ENCODE measurements at regions not wholly inside any gene's neighbourhood (a gene's known extent, or its start where the extent isn't known, plus 50 kb on each side); places are given as distances from the start of the nearest gene placed in this dataset.

DNA sequence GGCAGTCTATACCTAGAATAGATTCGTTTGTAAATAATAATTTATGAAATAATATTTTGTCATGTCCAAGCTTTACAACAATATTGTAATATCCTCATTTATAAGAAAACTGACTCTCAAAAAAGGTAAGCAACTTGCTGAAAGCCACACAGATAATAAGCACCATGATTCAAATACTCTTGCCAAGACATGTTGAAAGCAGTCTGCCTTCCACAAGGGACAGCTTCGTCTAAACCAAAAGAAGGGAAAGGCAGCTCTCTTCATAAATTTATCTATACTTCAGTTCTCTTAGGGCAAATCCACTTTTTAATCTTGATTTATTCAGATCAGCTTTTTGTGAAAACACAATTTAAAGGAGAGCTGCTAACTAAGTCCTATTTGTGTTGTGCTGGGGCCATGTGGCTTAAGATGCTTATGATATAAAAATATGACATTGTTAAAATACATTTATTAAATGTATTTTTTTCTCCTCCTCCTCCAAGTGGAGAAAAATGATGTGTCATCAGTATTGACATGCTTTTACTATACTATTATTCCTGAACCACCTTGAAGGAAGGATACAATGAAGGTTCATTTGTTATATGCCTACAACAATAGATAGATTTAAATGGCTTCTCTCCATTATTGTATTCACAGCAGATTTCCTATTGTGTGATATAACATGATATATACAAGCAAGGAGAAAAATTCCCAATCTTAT lies 737.0 kb downstream of the HDGFL1 start:
- H3K4me3 Mint-ChIP-seq = no peak overlapping the region
- no peaks in the 10 kb centered on the region for H3K4me1 Mint-ChIP-seq
- H3K27ac Mint-ChIP-seq = no peak overlapping the region
- H3K36me3 Mint-ChIP-seq = no peaks in the 10 kb centered on the region
- no peaks in the 10 kb centered on the region for H3K9me3 Mint-ChIP-seq
- DNase-seq = no peak
- no peaks in the 10 kb centered on the region for H3K27me3 Mint-ChIP-seq

DNA sequence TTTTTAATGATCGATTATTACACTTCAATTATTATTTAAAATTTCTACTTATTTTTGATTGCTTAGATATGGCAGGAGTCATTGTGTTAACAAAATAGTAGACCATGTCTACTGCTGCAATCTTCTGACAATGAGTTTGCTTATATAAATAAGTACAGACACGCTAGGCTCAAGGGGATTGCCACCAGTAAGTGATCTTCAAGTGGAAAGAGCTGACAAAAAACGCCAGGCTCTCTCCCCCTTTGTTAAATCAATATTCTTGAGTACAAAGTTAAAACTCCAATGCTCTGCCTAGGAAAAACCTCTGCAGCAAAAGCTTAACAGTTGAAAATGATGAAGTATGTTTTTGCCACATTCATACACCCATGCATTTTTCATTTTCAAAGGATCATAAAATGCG lies 738.1 kb downstream of the HDGFL1 start:
- Mint-ChIP-seq H3K4me1 (no peaks in the 10 kb centered on the region), H3K27me3 (no peaks in the 10 kb centered on the region), H3K9me3 (no peaks in the 10 kb centered on the region), H3K27ac (no peak overlapping the region), H3K36me3 (no peaks in the 10 kb centered on the region), H3K4me3 (no peak overlapping the region)
- no peak for DNase-seq

DNA sequence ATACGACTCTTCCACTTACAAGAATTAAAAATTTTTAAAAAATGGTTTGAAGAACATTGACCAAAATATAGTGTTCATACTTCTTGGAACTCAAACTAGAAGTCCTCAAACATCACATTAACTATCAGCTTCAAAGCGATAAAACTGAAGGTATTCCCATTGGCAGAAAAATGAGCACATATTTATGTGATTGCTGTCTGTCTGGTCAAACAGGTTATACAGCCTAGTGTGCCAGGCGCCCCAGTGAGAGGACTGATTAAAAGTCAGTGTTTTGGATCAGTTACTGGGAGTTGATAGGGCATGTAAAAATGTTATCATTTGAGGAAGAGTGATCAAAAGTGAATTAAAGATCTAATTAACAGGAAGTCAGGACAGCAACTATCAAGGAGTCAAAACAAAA lies 738.8 kb downstream of the HDGFL1 start:
- Mint-ChIP-seq H3K27ac (no peak overlapping the region), H3K4me3 (no peak overlapping the region), H3K27me3 (no peaks in the 10 kb centered on the region), H3K9me3 (no peaks in the 10 kb centered on the region), H3K4me1 (no peaks in the 10 kb centered on the region), H3K36me3 (no peaks in the 10 kb centered on the region)
- DNase-seq = no peak

DNA sequence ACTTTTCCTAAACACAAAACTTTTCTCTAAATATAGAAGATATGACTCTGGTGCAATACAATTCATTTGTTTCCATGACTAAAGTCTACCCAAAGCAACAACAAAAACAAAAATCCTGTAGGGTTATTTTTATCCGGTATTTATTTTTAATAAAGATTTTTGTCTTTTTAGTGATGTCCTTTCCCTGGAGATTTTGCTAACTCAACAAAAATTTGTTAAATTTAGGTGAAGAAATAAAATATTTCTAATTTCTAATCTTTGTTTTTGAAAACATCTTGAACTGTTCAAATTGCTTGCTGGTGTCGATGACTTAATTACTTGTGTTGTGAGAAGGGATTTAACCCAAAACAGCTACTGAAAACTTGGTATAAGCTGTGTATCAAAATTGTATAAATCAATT lies 741.8 kb downstream of the HDGFL1 start:
- no peak overlapping the region for H3K4me3 Mint-ChIP-seq
- DNase-seq = no peak
- no peak overlapping the region for H3K27ac Mint-ChIP-seq
- H3K27me3 Mint-ChIP-seq = no peaks in the 10 kb centered on the region
- H3K4me1 Mint-ChIP-seq = no peaks in the 10 kb centered on the region
- H3K36me3 Mint-ChIP-seq = no peaks in the 10 kb centered on the region
- H3K9me3 Mint-ChIP-seq = no peaks in the 10 kb centered on the region

GRCh38 chr6:23316131-23316530 lies 746.8 kb downstream of the HDGFL1 start:
- no peak overlapping the region for H3K27ac Mint-ChIP-seq
- DNase-seq = no peak
- no peaks in the 10 kb centered on the region for H3K9me3 Mint-ChIP-seq
- H3K4me1 Mint-ChIP-seq = no peaks in the 10 kb centered on the region
- H3K4me3 Mint-ChIP-seq = no peak overlapping the region
- no peaks in the 10 kb centered on the region for H3K27me3 Mint-ChIP-seq
- H3K36me3 Mint-ChIP-seq = no peaks in the 10 kb centered on the region

DNA sequence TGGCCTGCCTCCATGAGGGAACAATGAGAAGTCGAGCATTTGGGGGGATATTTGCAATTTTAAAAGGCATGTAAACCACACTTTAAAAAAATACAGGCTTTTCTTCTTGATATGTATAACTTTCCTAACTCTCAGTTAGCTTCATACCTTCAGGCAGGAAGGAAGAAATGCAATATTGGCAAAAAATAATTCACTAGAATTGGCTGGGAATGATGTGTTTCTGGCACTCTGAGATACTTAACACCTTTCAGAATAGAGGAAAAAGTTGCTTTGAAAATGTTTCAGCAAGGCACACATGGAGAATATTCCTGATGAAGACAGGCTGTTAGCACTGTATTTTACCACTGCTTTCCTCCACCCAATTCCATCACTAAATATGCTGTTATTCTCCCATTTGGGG lies 747.6 kb downstream of the HDGFL1 start:
- Mint-ChIP-seq H3K27me3 (no peaks in the 10 kb centered on the region), H3K4me1 (no peaks in the 10 kb centered on the region), H3K36me3 (no peaks in the 10 kb centered on the region), H3K4me3 (no peak overlapping the region), H3K27ac (no peak overlapping the region), H3K9me3 (no peaks in the 10 kb centered on the region)
- DNase-seq = no peak

- H3K27me3 Mint-ChIP-seq = no peaks in the 10 kb centered on the region
- H3K4me1 Mint-ChIP-seq = no peaks in the 10 kb centered on the region
- no peaks in the 10 kb centered on the region for H3K9me3 Mint-ChIP-seq
These were observed 750.2 kb downstream of the HDGFL1 start for GRCh38 chr6:23319582-23319981.

DNA sequence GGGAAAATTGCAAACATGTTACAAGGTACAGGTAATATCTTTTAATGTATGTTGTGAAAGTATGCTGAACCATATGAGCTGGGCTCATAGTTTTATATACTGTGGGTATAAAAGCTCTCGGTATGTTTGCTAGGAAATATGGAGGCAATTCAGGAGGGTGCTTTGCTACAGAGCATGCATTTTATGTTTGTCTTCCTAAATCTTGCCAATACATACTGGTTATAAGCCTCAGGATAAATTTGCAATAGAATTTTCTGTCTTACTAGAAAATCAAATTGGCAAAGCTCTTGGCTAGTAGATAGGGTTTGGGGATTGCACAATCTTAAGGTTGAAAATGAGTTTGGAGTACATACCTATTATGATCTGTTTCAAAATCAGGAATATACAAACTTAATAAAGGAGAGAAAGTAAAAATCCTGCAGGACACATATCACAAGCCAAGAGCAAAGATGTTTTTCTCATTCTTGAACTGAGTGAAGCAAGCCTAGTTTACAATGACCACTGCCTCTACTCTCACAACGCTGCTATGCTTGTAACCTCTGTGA lies 751.2 kb downstream of the HDGFL1 start:
- H3K9me3 Mint-ChIP-seq = no peaks in the 10 kb centered on the region
- H3K4me1 Mint-ChIP-seq = no peaks in the 10 kb centered on the region
- no peaks in the 10 kb centered on the region for H3K27me3 Mint-ChIP-seq
- DNase-seq = no peak
- H3K4me3 Mint-ChIP-seq = no peak overlapping the region
- H3K27ac Mint-ChIP-seq = no peak overlapping the region
- H3K36me3 Mint-ChIP-seq = no peaks in the 10 kb centered on the region

More at GRCh38 chr6:23319582-23319981, 750.2 kb downstream of the HDGFL1 start:
- H3K36me3 Mint-ChIP-seq = no peaks in the 10 kb centered on the region
- no peak overlapping the region for H3K27ac Mint-ChIP-seq
- H3K4me3 Mint-ChIP-seq = no peak overlapping the region
- DNase-seq = no peak

DNA sequence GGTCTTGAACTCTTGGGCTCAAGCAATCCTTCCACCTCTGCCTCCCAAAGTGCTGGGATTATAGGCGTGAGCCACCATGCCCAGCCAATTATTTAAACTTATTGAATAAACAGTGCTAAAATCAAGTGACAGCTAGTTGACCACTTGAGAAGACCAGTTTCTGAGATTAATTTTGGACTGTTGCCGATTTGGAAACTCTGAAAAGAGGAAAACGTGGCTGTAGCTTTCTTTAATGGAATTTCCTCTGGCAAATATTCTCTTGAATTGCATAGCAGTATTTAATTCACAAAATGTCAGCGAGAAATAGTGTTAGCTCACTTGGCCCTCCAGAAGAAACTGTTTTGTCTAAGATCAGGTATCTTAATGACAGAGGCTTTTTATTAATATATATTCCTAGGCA lies 754.5 kb downstream of the HDGFL1 start:
- Mint-ChIP-seq H3K9me3 (no peaks in the 10 kb centered on the region), H3K27me3 (no peaks in the 10 kb centered on the region), H3K4me3 (no peak overlapping the region), H3K4me1 (no peaks in the 10 kb centered on the region), H3K27ac (no peak overlapping the region), H3K36me3 (no peaks in the 10 kb centered on the region)
- no peak for DNase-seq

- H3K36me3 Mint-ChIP-seq = no peaks in the 10 kb centered on the region
- no peaks in the 10 kb centered on the region for H3K9me3 Mint-ChIP-seq
- no peak overlapping the region for H3K27ac Mint-ChIP-seq
- H3K4me3 Mint-ChIP-seq = no peak overlapping the region
- H3K4me1 Mint-ChIP-seq = no peaks in the 10 kb centered on the region
- DNase-seq = no peak
- no peaks in the 10 kb centered on the region for H3K27me3 Mint-ChIP-seq
These were observed 755.7 kb downstream of the HDGFL1 start for GRCh38 chr6:23325065-23325464.

DNA sequence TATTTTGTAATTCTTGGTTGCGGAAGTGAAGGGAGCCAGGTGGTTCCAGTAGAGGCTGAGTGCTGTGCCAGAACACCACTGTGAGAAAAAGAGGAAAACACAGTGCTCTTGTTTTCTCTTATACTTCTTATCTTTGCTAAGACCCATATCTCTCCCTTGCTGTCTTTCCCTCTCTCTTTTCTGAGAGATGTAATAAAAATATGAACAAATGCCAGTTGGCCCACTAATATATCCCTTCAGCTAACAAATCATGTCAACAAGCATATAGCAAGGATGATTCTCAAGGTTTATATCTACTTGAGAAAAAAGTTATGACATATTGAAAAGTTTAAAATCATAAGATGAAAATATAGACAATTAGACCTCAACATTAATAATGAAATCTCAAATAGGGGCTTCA lies 758.3 kb downstream of the HDGFL1 start:
- Mint-ChIP-seq H3K36me3 (no peaks in the 10 kb centered on the region), H3K4me3 (no peak overlapping the region), H3K27me3 (no peaks in the 10 kb centered on the region), H3K27ac (no peak overlapping the region), H3K4me1 (no peaks in the 10 kb centered on the region), H3K9me3 (no peaks in the 10 kb centered on the region)
- no peak for DNase-seq

DNA sequence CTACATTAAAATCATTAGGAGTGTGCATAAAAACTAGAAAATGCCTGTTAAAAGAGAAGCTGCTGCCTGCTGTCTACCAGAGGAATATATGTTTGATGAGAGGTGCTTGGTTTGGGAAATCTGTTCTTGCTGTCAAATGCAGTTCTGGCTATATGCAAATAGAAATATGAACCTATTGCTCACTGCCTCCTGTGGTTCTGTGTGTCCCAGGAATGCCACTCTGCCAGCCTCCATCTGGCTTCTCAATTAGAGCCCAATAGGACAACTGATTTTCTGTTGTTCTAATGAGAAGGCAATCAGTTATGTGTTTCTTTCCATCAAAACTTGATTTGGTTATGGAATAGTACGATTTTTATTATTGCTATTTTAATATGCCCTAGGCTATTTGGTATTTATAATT lies 759.7 kb downstream of the HDGFL1 start:
- H3K36me3 Mint-ChIP-seq = no peaks in the 10 kb centered on the region
- DNase-seq = no peak

GRCh38 chr6:23330632-23331031 lies 761.3 kb downstream of the HDGFL1 start:
- Mint-ChIP-seq H3K36me3 (no peaks in the 10 kb centered on the region), H3K4me3 (no peak overlapping the region), H3K4me1 (no peaks in the 10 kb centered on the region), H3K27ac (no peak overlapping the region), H3K27me3 (no peaks in the 10 kb centered on the region), H3K9me3 (no peaks in the 10 kb centered on the region)
- no peak for DNase-seq

More for the DNA sequence above, 759.7 kb downstream of the HDGFL1 start:
- no peaks in the 10 kb centered on the region for H3K9me3 Mint-ChIP-seq
- no peaks in the 10 kb centered on the region for H3K27me3 Mint-ChIP-seq
- no peak overlapping the region for H3K27ac Mint-ChIP-seq
- H3K4me1 Mint-ChIP-seq = no peaks in the 10 kb centered on the region
- H3K4me3 Mint-ChIP-seq = no peak overlapping the region

GRCh38 chr6:23334360-23334759 lies 765.0 kb downstream of the HDGFL1 start:
- DNase-seq = no peak
- Mint-ChIP-seq H3K4me3 (no peak overlapping the region), H3K9me3 (no peaks in the 10 kb centered on the region), H3K27me3 (no peaks in the 10 kb centered on the region), H3K4me1 (no peaks in the 10 kb centered on the region), H3K36me3 (no peaks in the 10 kb centered on the region), H3K27ac (no peak overlapping the region)

DNA sequence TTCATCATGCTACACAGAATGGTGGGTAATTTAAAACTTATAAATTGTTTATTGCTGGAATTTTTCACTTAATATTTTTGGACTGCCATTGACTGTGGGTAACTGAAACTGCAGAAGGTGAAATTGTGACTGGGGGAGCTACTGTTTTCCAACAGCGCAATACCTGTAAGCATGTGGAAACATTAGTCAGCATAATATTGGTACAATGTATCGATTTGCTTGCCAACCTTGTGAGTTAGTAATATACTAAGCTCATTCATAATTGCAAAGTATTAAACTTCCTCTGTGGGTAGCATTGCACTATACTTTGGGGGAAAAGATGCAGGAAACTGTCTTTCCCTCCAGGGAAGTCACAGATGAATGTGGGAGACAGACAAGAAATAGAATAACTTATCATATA lies 766.5 kb downstream of the HDGFL1 start:
- no peaks in the 10 kb centered on the region for H3K4me1 Mint-ChIP-seq
- no peaks in the 10 kb centered on the region for H3K36me3 Mint-ChIP-seq
- H3K27me3 Mint-ChIP-seq = no peaks in the 10 kb centered on the region
- H3K27ac Mint-ChIP-seq = no peak overlapping the region
- H3K4me3 Mint-ChIP-seq = no peak overlapping the region
- H3K9me3 Mint-ChIP-seq = no peaks in the 10 kb centered on the region
- DNase-seq = no peak

GRCh38 chr6:23339268-23339667 lies 769.9 kb downstream of the HDGFL1 start:
- Mint-ChIP-seq H3K27me3 (no peaks in the 10 kb centered on the region), H3K27ac (no peak overlapping the region), H3K4me1 (no peaks in the 10 kb centered on the region), H3K4me3 (no peak overlapping the region), H3K9me3 (no peaks in the 10 kb centered on the region), H3K36me3 (no peaks in the 10 kb centered on the region)
- DNase-seq = no peak

All from activated naive CD8-positive, alpha-beta T cell treated with anti-CD3 and anti-CD28 coated beads for 36 hours (primary cell).